Panc1 (cell line): ENCODE measurements at regions not wholly inside any gene's neighbourhood (a gene's known extent, or its start where the extent isn't known, plus 50 kb on each side); places are given as distances from the start of the nearest gene placed in this dataset.

Experiments
- ATAC-seq: fragments of 200-7000 bp; cut with Tn5 transposase; 2 replicates; pipeline ENCODE4 v1.9.1; 2020; ENCODE audit warnings: mild to moderate bottlenecking, moderate library complexity
- BruUV-seq: library from RNA; stranded (reverse); fragments of 400-500 nt; replicated peaks from 2 replicates; lab custom pipeline; 2021; lab: Mats Ljungman, UMichigan
- CTCF ChIA-PET: fragments of 300-600 bp; sonication (Branson Sonifier 250); formaldehyde crosslinking; loops from one replicate; lab custom pipeline; 2022; ENCODE audit warnings: antibody characterized with exemption; lab: Charles Lee
- POLR2A ChIA-PET: fragments of 300-600 bp; sonication (Branson Sonifier 250); formaldehyde crosslinking; loops from one replicate; lab custom pipeline; 2022; ENCODE audit warnings: antibody characterized with exemption; lab: Charles Lee
- DNase-seq: peaks from one replicate; pipeline ENCODE4 v3.0.0-alpha.2; 2010; ENCODE audit warnings: low read depth, low spot score
- H3K27ac ChIP-seq: 2 replicates; pipeline ENCODE4 v1.5.1; 2011; ENCODE audit warnings: mild to moderate bottlenecking, low read length, inconsistent platforms
- H3K27me3 ChIP-seq: fragments of 200-500 bp; sonication (Bioruptor generic); 2 replicates; pipeline ENCODE4 v1.6.0; 2014; ENCODE audit warnings: low read length, inconsistent platforms; ENCODE audit not compliant: control insufficient read depth, insufficient read depth
- H3K36me3 ChIP-seq: fragments of 200-500 bp; sonication (Bioruptor generic); 2 replicates; pipeline ENCODE4 v1.5.1; 2014; ENCODE audit warnings: inconsistent platforms, mild to moderate bottlenecking, low read length, moderate library complexity; ENCODE audit not compliant: control insufficient read depth, insufficient read depth
- H3K4me1 ChIP-seq: 2 replicates; pipeline ENCODE4 v1.5.1; 2011; ENCODE audit warnings: inconsistent platforms, mild to moderate bottlenecking, low read length, moderate library complexity; ENCODE audit not compliant: control insufficient read depth, insufficient read depth
- H3K4me3 ChIP-seq, 2 experiments: 2 replicates each; pipeline ENCODE4 v1.5.1; 2011 to 2012; ENCODE audit warnings: low read depth in 2 of 2, low read length in 2 of 2, mild to moderate bottlenecking in 2 of 2, inconsistent platforms in 1 of 2, moderate library complexity in 1 of 2
- H3K9me3 ChIP-seq: fragments of 200-500 bp; sonication (Bioruptor generic); 2 replicates; pipeline ENCODE4 v1.5.1; 2014; ENCODE audit warnings: low read depth, mild to moderate bottlenecking, inconsistent platforms, low read length, moderate library complexity; ENCODE audit not compliant: control insufficient read depth, insufficient read depth
- POLR2AphosphoS5 ChIP-seq: IDR thresholded peaks from 2 replicates; pipeline ENCODE4 v1.6.1; 2012; ENCODE audit warnings: mild to moderate bottlenecking, low read depth, low read length, moderate library complexity
- SIN3A ChIP-seq: IDR thresholded peaks from 2 replicates; pipeline ENCODE4 v1.6.1; 2012; ENCODE audit warnings: low read depth, mild to moderate bottlenecking, low read length, moderate library complexity, borderline replicate concordance; ENCODE audit not compliant: insufficient read depth
- TCF7L2 ChIP-seq: IDR thresholded peaks from 2 replicates; pipeline ENCODE4 v1.6.1; 2011; ENCODE audit warnings: mild to moderate bottlenecking, low read depth, low read length, inconsistent platforms
- in situ Hi-C: cut with HindIII; loops from 2 replicates; pipeline ENCODE4 v1.10.0; 2016; ENCODE audit warnings: low sequenced_read_pairs, low pct_unique_long_range_greater_than_20kb
- intact Hi-C: fragments of 100-400 bp; cut with micrococcal nuclease; formaldehyde crosslinking; loops from one replicate; pipeline ENCODE4 v1.10.0; 2022; ENCODE audit not compliant: unreplicated experiment
- TF ChIP-seq, protein P1 (sequence below), 2 experiments: IDR thresholded peaks; 2 replicates each; pipeline ENCODE4 v1.6.1; 2011 to 2012; ENCODE audit warnings: low read depth in 2 of 2, control low read depth in 1 of 2, low read length in 1 of 2, mild to moderate bottlenecking in 1 of 2, moderate library complexity in 1 of 2; ENCODE audit not compliant: insufficient read depth in 1 of 2
- TF ChIP-seq, protein P2 (sequence below): fragments of 450-650 bp; IDR thresholded peaks from 2 replicates; pipeline ENCODE4 v1.5.1; 2017; ENCODE audit warnings: mild to moderate bottlenecking

DNA sequence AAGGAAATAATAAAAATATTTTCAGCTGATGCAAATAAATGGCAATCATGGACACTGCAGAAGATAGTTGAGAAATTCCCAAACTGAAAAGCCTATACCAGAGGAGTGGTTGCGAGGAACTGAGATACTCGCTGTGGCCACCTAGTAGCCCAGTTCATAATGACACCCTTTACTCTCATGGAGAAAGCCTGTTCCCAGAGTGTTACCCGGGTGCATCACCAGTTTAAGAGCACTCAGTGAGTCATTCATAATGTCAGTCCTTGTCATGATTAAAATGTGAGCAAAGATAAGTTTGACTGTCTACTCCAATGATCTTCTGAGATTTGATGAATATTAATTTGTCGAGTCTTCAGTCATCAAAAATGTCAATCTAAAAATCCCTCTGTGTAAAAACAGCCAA lies 138.4 kb upstream of the LRRC3B start:
- in situ Hi-C loops (no loop called here), intact Hi-C loops (no loop called here)
- ChIA-PET POLR2A (no interaction called here), CTCF (no interaction called here)
- no peak for TF ChIP-seq POLR2AphosphoS5
- TF ChIP-seq SIN3A = no peak
- TF ChIP-seq, protein P1, sequence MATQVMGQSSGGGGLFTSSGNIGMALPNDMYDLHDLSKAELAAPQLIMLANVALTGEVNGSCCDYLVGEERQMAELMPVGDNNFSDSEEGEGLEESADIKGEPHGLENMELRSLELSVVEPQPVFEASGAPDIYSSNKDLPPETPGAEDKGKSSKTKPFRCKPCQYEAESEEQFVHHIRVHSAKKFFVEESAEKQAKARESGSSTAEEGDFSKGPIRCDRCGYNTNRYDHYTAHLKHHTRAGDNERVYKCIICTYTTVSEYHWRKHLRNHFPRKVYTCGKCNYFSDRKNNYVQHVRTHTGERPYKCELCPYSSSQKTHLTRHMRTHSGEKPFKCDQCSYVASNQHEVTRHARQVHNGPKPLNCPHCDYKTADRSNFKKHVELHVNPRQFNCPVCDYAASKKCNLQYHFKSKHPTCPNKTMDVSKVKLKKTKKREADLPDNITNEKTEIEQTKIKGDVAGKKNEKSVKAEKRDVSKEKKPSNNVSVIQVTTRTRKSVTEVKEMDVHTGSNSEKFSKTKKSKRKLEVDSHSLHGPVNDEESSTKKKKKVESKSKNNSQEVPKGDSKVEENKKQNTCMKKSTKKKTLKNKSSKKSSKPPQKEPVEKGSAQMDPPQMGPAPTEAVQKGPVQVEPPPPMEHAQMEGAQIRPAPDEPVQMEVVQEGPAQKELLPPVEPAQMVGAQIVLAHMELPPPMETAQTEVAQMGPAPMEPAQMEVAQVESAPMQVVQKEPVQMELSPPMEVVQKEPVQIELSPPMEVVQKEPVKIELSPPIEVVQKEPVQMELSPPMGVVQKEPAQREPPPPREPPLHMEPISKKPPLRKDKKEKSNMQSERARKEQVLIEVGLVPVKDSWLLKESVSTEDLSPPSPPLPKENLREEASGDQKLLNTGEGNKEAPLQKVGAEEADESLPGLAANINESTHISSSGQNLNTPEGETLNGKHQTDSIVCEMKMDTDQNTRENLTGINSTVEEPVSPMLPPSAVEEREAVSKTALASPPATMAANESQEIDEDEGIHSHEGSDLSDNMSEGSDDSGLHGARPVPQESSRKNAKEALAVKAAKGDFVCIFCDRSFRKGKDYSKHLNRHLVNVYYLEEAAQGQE (IDR thresholded peaks at IDR 0.05; ENCODE audit: insufficient read depth in 1 of 2, low read depth in 2 of 2, low read length in 1 of 2) = no peak
- no peak for TF ChIP-seq TCF7L2
- TF ChIP-seq, protein P2, sequence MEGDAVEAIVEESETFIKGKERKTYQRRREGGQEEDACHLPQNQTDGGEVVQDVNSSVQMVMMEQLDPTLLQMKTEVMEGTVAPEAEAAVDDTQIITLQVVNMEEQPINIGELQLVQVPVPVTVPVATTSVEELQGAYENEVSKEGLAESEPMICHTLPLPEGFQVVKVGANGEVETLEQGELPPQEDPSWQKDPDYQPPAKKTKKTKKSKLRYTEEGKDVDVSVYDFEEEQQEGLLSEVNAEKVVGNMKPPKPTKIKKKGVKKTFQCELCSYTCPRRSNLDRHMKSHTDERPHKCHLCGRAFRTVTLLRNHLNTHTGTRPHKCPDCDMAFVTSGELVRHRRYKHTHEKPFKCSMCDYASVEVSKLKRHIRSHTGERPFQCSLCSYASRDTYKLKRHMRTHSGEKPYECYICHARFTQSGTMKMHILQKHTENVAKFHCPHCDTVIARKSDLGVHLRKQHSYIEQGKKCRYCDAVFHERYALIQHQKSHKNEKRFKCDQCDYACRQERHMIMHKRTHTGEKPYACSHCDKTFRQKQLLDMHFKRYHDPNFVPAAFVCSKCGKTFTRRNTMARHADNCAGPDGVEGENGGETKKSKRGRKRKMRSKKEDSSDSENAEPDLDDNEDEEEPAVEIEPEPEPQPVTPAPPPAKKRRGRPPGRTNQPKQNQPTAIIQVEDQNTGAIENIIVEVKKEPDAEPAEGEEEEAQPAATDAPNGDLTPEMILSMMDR = no peak
- Histone ChIP-seq H3K9me3 (no peaks in the 10 kb centered on the region), H3K27me3 (no peaks in the 10 kb centered on the region), H3K36me3 (no peaks in the 10 kb centered on the region), H3K4me3 (no peak overlapping the region), H3K4me1 (no peaks in the 10 kb centered on the region), H3K27ac (no peak overlapping the region)
- DNase-seq = no peak
- BruUV-seq = no TSS peak
- no peak for ATAC-seq

- Histone ChIP-seq H3K36me3 (no peaks in the 10 kb centered on the region), H3K4me3 (no peak overlapping the region), H3K27ac (no peak overlapping the region), H3K9me3 (no peaks in the 10 kb centered on the region), H3K27me3 (no peaks in the 10 kb centered on the region), H3K4me1 (no peaks in the 10 kb centered on the region)
- ATAC-seq = no peak
- CTCF ChIA-PET = no interaction called here
- intact Hi-C loops (no loop called here), in situ Hi-C loops (no loop called here)
- BruUV-seq = no TSS peak
- TF ChIP-seq TCF7L2 (no peak), SIN3A (no peak), POLR2AphosphoS5 (no peak)
- TF ChIP-seq, protein P1 (IDR thresholded peaks at IDR 0.05; ENCODE audit: insufficient read depth in 1 of 2, low read depth in 2 of 2, low read length in 1 of 2) = no peak
- TF ChIP-seq, protein P2 = no peak
- no peak for DNase-seq
- POLR2A ChIA-PET = no interaction called here
Observed at GRCh38 chr3:26498271-26498670, 124.3 kb upstream of the LRRC3B start.
